ENCODE measurements at regions not wholly inside any gene's neighbourhood (a gene's known extent, or its start where the extent isn't known, plus 50 kb on each side); places are given as distances from the start of the nearest gene placed in this dataset.

- no peak for TF ChIP-seq CTCF (IDR thresholded peaks at IDR 0.05)
- no peak for TF ChIP-seq POLR2A (IDR thresholded peaks at IDR 0.05)
These were observed 208.7 kb downstream of the ZPLD1 start for GRCh38 chr3:102643546-102643945.
